H1 (cell line): ENCODE measurements at regions not wholly inside any gene's neighbourhood (a gene's known extent, or its start where the extent isn't known, plus 50 kb on each side); places are given as distances from the start of the nearest gene placed in this dataset.

Experiments
- CBX5 ChIP-seq: fragments of 300-800, 300-1000 bp; sonication (generic); IDR thresholded peaks from 2 replicates; pipeline ENCODE4 v1.7.1; 2016; ENCODE audit warnings: antibody characterized with exemption, low read length, low read depth
- MAX ChIP-seq: IDR thresholded peaks from 2 replicates; pipeline ENCODE4 v1.6.1; 2012; ENCODE audit warnings: inconsistent platforms
- NANOG ChIP-seq: IDR thresholded peaks from 2 replicates; pipeline ENCODE4 v1.6.1; 2011; ENCODE audit warnings: low read length, low read depth, mild to moderate bottlenecking, inconsistent platforms; ENCODE audit not compliant: insufficient read depth, poor library complexity, severe bottlenecking
- PHF8 ChIP-seq: fragments of 200-600 bp; sonication (generic); conservative IDR thresholded peaks from 2 replicates; pipeline ENCODE4 v1.7.1; 2012; ENCODE audit warnings: low read depth, mild to moderate bottlenecking, inconsistent platforms, low read length, moderate library complexity

- TF ChIP-seq PHF8 (no peak), NANOG (no peak), CBX5 (no peak), MAX (no peak)
Observed at GRCh38 chr10:128973221-128973620, 493.8 kb upstream of the MGMT start (continued).
